ENCODE measurements at regions not wholly inside any gene's neighbourhood (a gene's known extent, or its start where the extent isn't known, plus 50 kb on each side); places are given as distances from the start of the nearest gene placed in this dataset.

GRCh38 chr16:7998789-7999453 lies 591.4 kb downstream of the TMEM114 start:
- Histone ChIP-seq H3K79me2 (ENCODE audit: control insufficient read depth, insufficient read depth, low read length) (no peaks in the 10 kb centered on the region), H3K9me1 (ENCODE audit: control insufficient read depth, extremely low read depth, insufficient read depth, low read length) (no peaks in the 10 kb centered on the region), H4K20me1 (ENCODE audit: control insufficient read depth, extremely low read depth, insufficient read depth, low read length) (no peaks in the 10 kb centered on the region), H3K36me3 (ENCODE audit: control insufficient read depth in 2 of 2, extremely low read depth in 1 of 2, insufficient read depth in 2 of 2, low read length in 2 of 2) (no peaks in the 10 kb centered on the region), H3K9me3 (ENCODE audit: control insufficient read depth, low read depth, low read length) (no peaks in the 10 kb centered on the region), H3K4me3 (ENCODE audit: control insufficient read depth in 2 of 3, extremely low read depth in 1 of 3, insufficient read depth in 2 of 3, low read depth in 1 of 3, low read length in 3 of 3) (no peak overlapping the region), H3K4me1 (ENCODE audit: control insufficient read depth, extremely low read depth, insufficient read depth, low read length) (no peaks in the 10 kb centered on the region), H3K4me2 (ENCODE audit: control insufficient read depth, extremely low read depth, insufficient read depth, low read depth, low read length) (no peak overlapping the region), H3K27ac (ENCODE audit: control insufficient read depth, insufficient read depth, low read length) (no peak overlapping the region), H3K27me3 (ENCODE audit: control insufficient read depth, extremely low read depth, insufficient read depth, low read length) (no peaks in the 10 kb centered on the region), H3K9ac (ENCODE audit: control insufficient read depth, extremely low read depth, insufficient read depth, low read length) (no peak overlapping the region), H2AFZ (ENCODE audit: control insufficient read depth, low read length) (no peak overlapping the region)
- DNase-seq (ENCODE audit: low read depth, low spot score) (no peak), FAIRE-seq (no peak)
- dilution Hi-C loops (cut with MboI; ENCODE audit: extremely low pct_ligation_motif_present, low sequenced_read_pairs), result no loop called here
- no peak for TF ChIP-seq EZH2 (IDR thresholded peaks at IDR 0.05; ENCODE audit: low read length)
- no peak for TF ChIP-seq CTCF (optimal IDR thresholded peaks at IDR 0.05 in 1 of 3, IDR thresholded peaks at IDR 0.05 in 1 of 3, conservative IDR thresholded peaks at IDR 0.05 in 1 of 3; ENCODE audit: extremely low read depth in 1 of 3, insufficient read depth in 2 of 3, low read length in 3 of 3)

GRCh38 chr16:7997966-7998365 lies 592.3 kb downstream of the TMEM114 start:
- no peak overlapping the region for H3K27ac ChIP-seq (ENCODE audit: control insufficient read depth, insufficient read depth, low read length)
- H3K27me3 ChIP-seq (ENCODE audit: control insufficient read depth, extremely low read depth, insufficient read depth, low read length), result no peaks in the 10 kb centered on the region
- TF ChIP-seq CTCF (optimal IDR thresholded peaks at IDR 0.05 in 1 of 3, IDR thresholded peaks at IDR 0.05 in 1 of 3, conservative IDR thresholded peaks at IDR 0.05 in 1 of 3; ENCODE audit: extremely low read depth in 1 of 3, insufficient read depth in 2 of 3, low read length in 3 of 3) (no peak), EZH2 (IDR thresholded peaks at IDR 0.05; ENCODE audit: low read length) (no peak)
- no peaks in the 10 kb centered on the region for H3K4me1 ChIP-seq (ENCODE audit: control insufficient read depth, extremely low read depth, insufficient read depth, low read length)
- H3K9me3 ChIP-seq (ENCODE audit: control insufficient read depth, low read depth, low read length), result no peaks in the 10 kb centered on the region
- H3K36me3 ChIP-seq (ENCODE audit: control insufficient read depth in 2 of 2, extremely low read depth in 1 of 2, insufficient read depth in 2 of 2, low read length in 2 of 2), result no peaks in the 10 kb centered on the region
- no peak overlapping the region for H3K4me3 ChIP-seq (ENCODE audit: control insufficient read depth in 2 of 3, extremely low read depth in 1 of 3, insufficient read depth in 2 of 3, low read depth in 1 of 3, low read length in 3 of 3)
- no peak overlapping the region for H3K4me2 ChIP-seq (ENCODE audit: control insufficient read depth, extremely low read depth, insufficient read depth, low read depth, low read length)
- dilution Hi-C loops (cut with MboI; ENCODE audit: extremely low pct_ligation_motif_present, low sequenced_read_pairs), result no loop called here
- no peak overlapping the region for H3K9ac ChIP-seq (ENCODE audit: control insufficient read depth, extremely low read depth, insufficient read depth, low read length)
- no peaks in the 10 kb centered on the region for H3K9me1 ChIP-seq (ENCODE audit: control insufficient read depth, extremely low read depth, insufficient read depth, low read length)
- DNase-seq (ENCODE audit: low read depth, low spot score) (no peak), FAIRE-seq (no peak)
- H2AFZ ChIP-seq (ENCODE audit: control insufficient read depth, low read length), result no peak overlapping the region
- H3K79me2 ChIP-seq (ENCODE audit: control insufficient read depth, insufficient read depth, low read length), result no peaks in the 10 kb centered on the region
- H4K20me1 ChIP-seq (ENCODE audit: control insufficient read depth, extremely low read depth, insufficient read depth, low read length), result no peaks in the 10 kb centered on the region
